Middle frontal gyrus (tissue), 1 donor: ENCODE measurements at regions not wholly inside any gene's neighbourhood (a gene's known extent, or its start where the extent isn't known, plus 50 kb on each side); places are given as distances from the start of the nearest gene placed in this dataset.
"Not testable (repeated sequence)": the region's sequence is repeated elsewhere in the genome, so short reads cannot be mapped to it uniquely, and the experiment has no call there.

Source experiments
- DNase-seq: peaks from one replicate; pipeline ENCODE4 v3.0.0-alpha.2; 2015; ENCODE audit warnings: low spot score; ENCODE audit errors: extremely low spot score

DNA sequence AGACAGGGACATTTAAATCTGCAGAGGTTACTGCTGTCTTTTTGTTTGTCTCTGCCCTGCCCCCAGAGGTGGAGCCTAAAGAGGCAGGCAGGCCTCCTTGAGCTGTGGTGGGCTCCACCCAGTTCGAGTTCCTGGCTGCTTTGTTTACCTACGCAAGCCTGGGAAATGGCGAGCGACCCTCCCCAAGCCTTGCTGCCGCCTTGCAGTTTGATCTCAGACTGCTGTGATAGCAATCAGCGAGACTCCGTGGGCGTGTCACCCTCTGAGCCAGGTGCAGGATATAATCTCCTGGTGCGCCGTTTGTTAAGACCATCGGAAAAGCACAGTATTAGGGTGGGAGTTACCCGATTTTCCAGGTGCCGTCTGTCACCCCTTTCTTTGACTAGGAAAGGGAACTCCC lies 93.3 kb downstream of the ANKRD30BL start:
- not testable (repeated sequence) for DNase-seq

DNA sequence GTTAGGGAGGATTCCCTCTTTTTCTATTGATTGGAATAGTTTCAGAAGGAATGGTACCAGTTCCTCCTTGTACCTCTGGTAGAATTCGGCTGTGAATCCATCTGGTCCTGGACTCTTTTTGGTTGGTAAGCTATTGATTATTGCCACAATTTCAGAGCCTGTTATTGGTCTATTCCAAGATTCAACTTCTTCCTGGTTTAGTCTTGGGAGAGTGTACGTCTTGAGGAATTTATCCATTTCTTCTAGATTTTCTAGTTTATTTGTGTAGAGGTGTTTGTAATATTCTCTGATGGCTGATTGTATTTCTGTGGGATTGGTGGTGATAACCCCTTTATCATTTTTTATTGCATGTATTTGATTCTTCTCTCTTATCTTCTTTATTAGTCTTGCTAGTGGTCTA lies 96.4 kb downstream of the ANKRD30BL start:
- DNase-seq = peak; percentile 99

DNA sequence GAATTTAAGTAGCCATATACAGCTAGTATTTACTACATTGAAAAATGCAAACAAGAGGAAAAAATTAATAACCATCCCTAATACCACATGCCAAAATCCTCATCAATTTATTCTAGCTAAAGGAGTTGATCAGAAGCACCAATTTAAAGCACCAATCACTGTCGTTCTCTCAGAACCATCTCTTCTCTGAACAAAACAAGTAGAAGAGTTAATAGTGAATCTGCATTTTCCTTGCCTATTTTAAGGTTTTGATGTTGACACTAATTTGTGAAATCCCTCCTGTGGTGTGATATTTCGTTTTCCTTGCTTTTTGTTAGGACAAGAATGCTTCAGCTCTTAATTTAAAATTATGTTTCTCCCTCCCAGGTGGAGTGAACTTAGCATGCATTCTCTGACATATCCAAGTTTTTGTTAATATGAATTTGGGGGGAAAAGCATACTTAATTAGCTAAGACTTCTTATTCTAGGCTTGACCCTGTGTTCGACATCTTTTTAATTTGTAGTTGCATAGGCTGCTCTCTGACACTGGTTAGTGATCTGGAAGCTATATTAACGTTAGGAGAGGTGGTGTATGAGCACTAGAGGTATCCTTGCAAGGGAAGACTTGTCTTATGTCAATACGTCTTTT lies 122.0 kb downstream of the ANKRD30BL start:
- not testable (repeated sequence) for DNase-seq

DNA sequence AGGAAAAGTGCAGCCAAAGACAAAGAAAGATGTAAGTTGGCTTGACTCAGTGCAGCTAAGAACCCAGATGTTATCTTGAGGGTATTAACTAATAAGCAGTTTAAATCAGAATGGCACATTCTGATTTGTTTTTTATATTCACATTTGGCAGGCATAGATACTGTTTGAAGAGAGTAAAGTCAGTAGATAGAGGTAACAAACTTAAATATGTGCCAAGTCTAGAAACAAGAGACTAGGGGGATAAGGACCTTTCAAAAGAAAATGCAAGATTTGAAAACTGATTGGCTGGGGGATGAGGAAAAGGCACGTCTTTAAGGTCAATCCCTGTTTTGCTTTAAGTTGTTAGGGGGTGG lies 122.9 kb downstream of the ANKRD30BL start:
- not testable (repeated sequence) for DNase-seq

DNA sequence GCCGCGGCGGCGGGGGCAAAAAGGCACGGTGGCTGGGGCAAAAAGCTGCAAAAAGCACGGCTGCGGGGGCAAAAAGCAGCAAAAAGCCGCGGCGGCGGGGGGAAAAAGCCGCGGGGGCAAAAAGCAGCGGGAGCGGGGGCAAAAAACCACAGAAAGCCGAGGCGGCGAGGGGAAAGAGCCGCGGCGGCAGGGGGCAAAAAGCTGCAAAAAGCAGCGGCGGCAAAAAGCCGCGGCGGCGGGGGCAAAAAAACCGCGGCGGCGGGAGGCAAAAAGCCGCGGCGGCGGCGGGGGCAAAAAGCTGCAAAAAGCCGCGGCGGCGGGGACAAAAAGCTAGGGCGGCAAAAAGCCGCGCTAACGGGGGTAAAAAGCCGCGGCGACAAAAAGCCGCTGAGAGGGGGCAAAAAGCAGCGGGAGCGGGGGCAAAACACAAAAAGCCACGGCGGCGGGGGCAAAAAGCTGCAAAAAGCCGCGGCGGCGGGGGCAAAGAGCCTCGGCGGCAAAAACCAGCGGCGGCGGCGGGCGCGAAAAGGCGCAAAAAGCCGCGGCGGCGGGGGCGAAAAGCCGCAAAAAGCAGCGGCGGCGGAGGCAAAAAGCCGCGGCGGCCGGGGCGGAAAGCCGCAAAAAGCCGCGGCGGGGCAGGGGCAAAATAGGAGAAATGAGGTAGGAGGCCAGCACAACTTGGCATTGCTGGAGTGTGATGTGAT lies 123.4 kb downstream of the ANKRD30BL start:
- DNase-seq = no peak

DNA sequence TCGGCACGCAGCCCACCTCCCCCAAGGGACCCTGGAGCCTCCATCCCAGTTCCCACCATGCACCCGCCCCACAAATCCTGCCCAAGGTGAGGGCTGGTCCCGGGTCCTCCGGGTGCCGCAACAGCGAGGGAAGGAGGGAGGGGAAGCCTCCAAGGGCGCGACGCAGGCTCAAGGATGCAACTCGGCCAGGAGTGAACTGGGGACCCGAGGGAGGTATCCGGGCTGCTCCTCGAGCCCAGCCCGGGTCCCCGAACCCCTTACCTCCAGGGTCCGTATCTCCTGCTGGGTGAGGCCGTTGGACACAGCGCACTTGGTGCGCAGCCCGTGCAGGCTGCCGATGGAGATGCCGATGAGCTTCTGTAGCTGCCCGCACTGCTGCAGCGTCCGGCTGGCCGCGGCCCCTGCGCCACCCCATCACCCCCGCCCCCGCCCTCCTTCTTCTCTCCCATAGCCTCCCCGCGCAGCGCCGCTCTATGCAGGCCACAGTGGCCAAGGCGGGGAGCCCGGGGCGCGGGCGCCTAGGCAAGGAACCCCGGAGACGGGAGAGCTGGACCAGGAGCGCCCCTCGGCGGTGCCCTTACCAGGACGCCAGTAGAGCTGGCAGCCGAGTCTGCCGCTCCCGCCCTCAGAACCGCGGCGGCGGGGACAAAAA lies 124.1 kb downstream of the ANKRD30BL start:
- no peak for DNase-seq

DNA sequence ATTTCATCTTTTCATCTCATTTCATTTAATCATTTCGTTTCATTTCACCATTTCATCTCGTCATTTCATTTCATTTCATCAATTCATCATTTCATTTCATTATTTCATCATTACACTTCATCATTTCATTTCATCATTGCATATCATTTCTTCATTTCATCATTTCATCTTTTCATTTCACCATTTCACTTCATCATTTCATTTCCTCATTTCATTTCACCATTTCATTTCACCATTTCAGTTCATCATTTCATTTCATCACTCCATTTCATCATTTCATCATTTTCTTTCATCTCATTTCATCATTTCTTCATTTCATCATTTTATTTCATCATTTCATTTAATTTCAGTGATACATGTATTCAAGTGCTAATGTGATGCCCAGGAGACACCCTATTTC lies 127.1 kb downstream of the ANKRD30BL start:
- DNase-seq = no peak

DNA sequence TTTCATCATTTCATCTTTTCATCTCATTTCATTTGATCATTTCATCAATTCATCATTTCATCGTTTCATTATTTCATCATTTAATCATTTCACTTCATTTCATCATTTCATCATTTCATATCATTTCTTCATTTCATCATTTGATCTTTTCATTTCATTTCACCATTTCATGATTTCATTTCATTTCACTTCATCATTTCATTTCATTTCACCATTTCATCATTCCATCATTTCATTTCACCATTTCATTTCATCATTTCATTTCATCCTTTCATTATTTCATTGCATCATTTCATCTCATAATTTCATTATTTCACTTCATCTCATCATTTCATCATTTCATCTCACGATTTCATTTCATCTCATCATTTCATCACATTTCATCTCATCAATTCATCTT lies 127.8 kb downstream of the ANKRD30BL start:
- DNase-seq = no peak

DNA sequence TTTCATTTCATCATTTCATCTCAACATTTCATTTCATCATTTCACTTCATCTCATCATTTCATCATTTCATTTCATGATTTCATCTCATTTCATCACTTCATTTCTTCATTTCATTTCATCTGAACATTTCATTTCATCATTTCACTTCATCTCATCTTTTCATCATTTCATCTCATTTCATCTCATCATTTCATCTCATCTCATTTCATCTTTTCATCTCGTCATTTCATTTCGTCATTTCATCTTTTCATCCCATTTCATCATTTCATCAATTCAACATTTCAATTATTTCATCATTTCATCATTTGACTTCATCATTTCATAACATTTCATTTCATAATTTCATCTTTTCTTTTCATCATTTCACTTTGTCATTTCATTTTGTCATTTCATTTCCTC lies 128.4 kb downstream of the ANKRD30BL start:
- DNase-seq = no peak

DNA sequence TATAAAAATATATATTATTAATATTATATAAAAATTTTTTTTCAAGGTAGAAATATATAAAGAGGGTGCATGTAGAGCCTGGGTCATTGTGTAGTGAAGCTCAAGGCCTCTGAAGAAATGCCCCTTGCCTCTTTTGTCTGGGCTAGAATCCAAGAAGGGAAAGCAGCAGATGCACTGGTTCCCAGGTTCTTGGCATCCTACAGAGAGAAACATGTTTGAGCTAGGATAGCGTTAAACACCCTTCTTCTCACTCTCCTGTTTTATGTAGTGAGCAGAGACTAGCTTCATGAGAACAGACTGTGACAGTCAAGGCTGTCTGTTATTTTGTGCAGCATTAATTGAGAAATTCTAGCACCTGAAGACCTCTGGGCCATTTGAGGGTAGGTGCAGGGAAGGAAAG lies 149.7 kb downstream of the ANKRD30BL start:
- not testable (repeated sequence) for DNase-seq

DNA sequence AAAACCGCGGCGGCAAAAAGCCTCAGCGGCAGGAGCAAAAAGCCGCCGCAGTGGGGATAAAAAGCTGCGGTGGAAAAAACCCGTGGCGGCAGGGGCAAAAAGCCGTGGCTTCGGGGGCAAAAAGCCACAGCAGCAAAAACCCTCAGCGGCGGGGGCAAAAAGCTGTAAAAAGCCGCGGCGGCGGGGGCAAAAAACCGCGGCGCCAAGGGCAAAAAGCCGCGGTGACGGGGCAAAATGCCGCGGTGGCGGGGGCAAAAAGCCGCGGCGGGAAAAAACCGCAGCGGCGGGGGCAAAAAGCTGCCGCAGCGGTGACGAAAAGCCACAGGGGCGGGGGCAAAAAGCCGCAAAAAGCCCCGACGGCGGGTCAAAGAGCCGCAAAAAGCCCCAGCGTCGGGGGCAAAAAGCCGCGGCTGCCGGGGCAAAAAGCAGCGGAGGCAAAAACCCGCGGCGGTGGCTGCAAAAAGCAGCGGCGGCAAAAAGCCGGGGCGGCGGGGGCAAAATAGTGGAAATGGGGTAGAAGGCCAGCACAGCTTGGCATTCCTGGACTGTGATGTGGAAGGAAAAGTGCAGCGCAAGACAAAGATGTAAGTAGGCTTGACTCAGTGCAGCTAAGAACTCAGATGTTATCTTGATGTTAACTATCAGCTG lies 151.8 kb downstream of the ANKRD30BL start:
- no peak for DNase-seq

DNA sequence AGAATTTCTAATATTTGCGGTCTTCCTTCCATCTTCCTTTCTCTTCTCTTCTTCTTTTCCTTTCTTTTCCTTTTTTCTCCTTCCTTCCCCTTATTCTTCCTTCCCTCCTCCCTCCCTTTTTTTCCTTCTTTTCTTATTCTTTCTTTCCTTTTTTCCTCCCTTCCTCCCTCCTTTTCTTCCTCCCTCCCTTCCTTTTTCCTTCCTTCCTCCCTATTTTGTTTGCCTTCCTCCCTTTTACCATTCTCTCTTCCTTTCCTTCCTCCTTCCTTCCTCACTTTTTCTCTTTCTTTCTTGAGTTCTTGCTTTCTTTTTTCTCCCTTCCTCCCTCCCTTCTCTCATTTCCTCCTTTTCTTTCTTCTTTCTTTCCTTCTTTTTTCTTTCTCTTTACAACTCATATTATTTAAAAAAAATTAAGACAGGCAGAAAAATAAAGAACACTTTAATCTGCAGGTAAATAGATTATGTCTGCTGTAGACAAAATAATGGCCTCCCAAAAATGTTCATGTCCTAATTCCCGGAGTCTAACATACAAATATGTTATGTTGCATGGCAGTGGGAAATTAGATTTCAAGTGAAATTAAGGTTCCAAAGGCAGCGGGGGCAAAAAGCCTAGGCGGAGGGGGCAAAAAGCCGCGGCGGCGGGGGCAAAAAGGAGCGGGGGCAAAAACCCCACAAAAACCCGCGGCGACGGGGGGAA lies 152.4 kb downstream of the ANKRD30BL start:
- no peak for DNase-seq

DNA sequence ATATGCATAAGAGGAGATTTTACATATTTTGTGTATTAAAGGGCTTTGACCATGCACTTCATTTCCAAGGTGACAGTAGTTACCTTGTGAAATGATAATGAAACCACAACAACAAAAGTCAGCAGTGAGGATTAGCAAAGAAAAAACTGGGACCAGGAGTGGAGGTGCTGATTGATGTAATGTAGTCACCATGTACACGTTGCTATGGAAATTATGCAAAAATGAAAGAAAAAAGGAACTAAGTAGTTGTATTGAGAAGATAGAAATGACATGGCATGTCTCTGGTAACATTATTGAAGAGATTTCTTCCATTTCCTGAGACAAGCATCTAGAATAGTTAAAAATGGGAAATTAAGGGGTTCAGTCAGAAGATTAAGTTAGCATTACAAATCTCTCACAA lies 171.0 kb downstream of the ANKRD30BL start:
- DNase-seq = not testable (repeated sequence)

DNA sequence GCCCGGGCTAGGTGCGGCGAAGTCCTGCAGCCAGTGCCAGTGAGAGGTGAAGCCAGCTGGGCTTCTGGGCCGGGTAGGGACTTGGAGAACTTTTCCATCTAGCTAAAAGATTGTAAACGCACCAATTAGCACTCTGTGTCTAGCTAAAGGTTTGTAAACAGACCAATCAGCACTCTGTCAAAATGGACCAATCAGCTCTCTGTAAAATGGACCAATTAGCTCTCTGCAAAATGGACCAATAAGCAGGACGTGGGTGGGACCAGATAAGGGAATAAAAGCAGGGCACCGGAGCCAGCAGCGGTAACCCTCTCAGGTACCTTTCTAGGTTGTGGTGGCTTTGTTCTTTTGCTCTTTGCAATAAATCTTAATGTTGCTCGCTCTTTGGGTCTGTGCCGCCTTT lies 195.1 kb downstream of the ANKRD30BL start:
- not testable (repeated sequence) for DNase-seq

DNA sequence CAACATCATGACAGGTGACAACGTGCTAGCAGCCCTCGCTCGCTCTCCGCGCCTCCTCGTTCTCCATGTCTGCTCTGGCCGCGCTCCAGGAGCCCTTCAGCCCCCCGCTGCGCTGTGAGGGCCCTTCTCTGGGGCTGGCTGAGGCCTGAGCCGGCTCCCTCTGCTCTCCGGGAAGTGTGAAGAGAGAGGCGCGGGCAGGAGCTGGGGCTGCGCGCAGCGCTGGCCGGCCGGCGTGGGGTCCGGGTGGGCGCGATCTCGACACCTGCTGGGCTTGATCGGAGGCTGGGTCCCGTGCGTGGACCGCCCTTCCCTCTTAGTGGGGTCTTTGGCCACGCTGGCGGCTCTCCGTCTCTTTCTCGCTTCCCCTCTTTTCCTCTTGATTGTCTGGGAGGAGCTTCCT lies 195.5 kb downstream of the ANKRD30BL start:
- DNase-seq = no peak

DNA sequence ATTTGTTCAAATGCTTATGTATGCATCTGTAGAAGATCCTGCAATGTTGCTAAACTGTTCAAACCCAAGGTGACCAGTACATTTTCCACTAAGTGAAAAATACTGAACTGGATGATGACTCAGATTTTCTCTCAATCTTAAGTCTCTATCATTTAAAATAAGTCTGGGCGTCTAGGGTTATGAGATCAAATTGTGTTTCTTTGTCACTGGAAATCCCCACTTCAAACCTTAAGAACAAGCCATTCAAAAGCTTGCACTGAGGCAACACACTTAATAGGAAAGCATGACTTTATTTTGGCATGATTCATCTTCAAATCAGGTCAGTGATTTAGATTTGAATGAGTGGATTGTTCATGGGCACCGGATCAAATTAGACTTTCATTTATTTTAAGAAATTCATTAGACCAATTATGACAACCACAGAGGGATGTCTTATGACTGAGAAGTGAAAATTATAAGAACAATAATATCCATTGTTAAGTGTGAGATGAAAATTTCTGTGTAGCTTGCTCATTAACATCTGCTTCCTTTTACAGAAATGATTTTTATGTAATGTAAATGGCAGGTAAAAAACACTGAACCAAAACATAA lies 203.6 kb downstream of the ANKRD30BL start:
- DNase-seq = not testable (repeated sequence)

DNA sequence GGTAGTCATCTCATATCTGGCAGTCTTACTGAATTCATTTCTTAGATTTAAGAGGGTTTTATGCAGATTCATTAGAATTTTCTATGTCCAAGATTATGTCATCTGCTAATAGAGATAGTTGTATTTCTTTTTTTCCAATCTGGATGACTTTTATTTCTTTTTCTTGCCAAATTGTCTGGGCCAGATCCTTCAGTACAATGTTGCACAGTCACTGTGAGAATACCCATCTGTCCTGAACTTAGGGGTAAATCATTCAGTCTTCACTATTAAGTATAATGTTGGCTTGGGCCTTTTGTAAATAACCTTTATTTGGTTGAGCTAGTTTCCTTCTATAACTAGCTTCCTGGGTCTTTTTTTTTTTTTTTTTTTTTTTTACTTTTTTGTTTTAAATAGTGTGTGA lies 213.1 kb downstream of the ANKRD30BL start:
- DNase-seq = not testable (repeated sequence)

DNA sequence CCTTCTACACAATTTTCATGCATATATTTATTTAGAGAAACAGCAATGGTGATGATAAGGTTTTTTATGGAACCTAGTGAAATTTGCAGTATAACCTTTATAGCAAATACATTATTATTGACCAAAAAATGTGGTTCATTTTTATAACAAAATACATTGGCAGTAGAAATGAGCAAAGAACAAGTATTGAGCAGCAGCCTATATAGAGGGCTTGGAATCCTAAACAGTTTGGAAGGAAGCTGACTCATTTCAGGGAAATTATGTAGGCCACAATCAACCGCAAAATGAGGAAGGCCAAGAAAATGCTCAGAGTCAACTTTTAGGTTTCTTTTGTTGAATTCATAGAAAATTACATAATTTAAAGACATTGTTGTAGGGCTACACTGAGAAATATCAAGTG lies 238.5 kb downstream of the ANKRD30BL start:
- DNase-seq = not testable (repeated sequence)

DNA sequence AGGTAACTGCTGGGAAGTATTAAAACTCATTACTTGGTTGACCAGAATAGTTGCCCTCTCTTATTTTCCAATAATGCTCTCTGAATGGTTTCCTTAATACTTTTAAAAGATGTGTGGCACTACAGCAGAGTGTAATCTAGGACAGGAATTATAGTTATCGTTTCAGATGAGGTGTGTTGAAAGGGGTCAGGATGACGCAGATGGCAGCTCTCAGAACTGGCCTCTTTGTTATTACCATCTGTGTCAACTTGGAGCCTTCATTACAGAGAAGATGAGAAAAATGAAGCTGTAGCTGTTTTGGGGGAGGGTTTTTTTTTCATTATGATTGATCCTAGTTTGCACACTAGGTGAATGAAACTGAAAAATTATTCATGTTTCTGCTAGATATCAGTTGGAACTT lies 238.9 kb downstream of the ANKRD30BL start:
- DNase-seq = not testable (repeated sequence)
